GM10266 (cell line): ENCODE measurements at regions not wholly inside any gene's neighbourhood (a gene's known extent, or its start where the extent isn't known, plus 50 kb on each side); places are given as distances from the start of the nearest gene placed in this dataset.

Experiments
- DNase-seq: peaks from one replicate; pipeline ENCODE4 v3.0.0; 2012; ENCODE audit errors: extremely low spot score
- TF ChIP-seq, protein P1 (sequence below): IDR thresholded peaks from 2 replicates; pipeline ENCODE4 v1.5.1; 2012; ENCODE audit warnings: mild to moderate bottlenecking, low read depth; ENCODE audit not compliant: control insufficient read depth, insufficient read depth; ENCODE audit errors: missing control alignments

DNA sequence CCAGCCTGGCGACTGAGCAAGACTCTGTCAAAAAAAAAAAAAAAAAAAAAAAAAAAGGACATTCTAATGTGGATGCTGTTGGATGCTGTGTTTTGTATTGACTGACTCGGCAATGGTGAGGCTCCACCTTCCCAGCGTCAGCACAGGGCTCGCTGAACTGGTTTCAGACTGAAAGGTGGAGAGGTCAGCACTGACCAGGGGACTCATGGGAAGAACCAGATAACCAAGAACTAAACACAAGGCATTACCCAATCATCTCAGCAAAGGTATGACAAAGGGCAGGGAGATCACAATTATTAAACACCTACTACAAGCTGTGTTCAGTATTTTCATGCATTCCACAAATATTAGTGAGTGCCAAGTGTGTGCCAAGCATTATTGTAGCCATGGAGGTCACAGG is 103.2 kb downstream of the LRATD1 start:
- DNase-seq: no peak
- TF ChIP-seq, protein P1, sequence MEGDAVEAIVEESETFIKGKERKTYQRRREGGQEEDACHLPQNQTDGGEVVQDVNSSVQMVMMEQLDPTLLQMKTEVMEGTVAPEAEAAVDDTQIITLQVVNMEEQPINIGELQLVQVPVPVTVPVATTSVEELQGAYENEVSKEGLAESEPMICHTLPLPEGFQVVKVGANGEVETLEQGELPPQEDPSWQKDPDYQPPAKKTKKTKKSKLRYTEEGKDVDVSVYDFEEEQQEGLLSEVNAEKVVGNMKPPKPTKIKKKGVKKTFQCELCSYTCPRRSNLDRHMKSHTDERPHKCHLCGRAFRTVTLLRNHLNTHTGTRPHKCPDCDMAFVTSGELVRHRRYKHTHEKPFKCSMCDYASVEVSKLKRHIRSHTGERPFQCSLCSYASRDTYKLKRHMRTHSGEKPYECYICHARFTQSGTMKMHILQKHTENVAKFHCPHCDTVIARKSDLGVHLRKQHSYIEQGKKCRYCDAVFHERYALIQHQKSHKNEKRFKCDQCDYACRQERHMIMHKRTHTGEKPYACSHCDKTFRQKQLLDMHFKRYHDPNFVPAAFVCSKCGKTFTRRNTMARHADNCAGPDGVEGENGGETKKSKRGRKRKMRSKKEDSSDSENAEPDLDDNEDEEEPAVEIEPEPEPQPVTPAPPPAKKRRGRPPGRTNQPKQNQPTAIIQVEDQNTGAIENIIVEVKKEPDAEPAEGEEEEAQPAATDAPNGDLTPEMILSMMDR: no peak

DNA sequence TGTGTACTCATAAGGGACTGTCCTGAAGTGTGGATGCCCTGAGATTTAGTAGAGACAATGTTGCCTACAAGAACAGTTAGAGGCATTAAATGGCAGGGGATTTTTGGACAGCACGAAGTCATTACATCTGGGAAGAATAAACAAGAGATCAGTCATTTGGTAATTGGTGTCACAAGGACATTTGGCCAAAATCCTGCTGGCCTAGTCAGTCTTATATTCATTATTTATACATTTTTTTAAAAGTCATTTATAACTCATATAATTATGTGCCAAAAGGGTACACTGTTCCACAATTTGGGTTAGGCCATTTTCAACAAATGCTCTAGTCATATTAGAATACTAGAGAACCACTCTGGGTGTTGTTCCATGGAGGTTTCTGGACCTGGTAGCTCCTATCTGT is 104.7 kb downstream of the LRATD1 start:
- TF ChIP-seq, protein P1: no peak
- no peak for DNase-seq

DNA sequence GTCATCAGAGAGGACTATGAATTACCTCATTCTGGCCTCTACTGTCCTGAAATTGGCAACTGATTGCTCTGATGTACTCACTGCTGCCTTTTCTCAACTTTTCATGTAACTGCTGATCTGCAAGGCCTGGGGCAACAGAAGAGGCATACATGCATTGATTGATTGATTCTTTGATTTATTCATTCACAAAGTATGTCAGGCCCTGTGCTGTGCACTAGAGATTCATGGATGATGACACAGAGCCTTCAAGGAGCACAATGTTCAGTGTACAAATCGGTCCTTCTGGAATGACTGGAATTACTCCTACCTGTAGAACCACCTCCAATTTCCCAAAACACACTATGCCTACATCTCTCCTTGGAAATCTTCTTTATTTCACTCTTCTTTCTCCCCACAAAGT is 111.3 kb downstream of the LRATD1 start:
- no peak for DNase-seq
- TF ChIP-seq, protein P1: no peak

DNA sequence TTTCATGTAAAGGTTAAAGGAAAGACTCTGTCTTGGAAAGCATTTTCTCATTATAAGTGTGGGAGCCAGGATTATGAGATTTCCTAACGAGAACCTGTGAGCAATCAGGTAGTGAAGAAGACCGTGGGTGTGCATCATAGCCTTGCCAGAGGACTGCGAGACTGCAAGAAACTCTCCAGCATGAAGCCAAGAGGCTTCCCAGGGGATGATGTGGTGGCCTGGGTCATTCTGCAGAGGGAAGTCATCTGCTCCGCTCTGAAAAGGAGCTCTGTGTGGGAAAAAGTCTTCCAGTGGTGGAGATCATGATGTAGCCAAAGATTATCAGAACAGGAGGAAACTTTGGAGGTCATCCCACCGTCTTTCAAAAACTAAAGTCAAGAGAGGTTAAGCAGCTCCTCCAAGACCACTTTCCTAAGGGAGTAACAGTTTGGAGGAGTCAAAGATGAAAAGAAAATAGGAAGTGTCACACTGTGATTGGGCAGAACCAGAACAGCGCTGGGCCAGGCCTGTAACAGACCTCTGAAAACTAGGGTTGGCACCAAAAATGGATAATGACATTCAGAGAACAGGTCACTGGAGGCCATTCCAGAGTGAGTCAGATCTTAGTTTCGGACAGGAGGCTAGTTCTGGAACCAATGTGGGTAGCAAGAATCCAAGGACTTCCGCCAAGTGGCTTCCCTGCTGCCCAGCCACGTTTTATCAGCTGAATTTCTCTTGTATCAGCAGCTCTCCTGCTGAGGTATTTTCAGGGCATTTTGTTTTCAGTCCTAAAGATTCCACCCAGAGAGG is 113.0 kb downstream of the LRATD1 start:
- DNase-seq: no peak
- TF ChIP-seq, protein P1: no peak

DNA sequence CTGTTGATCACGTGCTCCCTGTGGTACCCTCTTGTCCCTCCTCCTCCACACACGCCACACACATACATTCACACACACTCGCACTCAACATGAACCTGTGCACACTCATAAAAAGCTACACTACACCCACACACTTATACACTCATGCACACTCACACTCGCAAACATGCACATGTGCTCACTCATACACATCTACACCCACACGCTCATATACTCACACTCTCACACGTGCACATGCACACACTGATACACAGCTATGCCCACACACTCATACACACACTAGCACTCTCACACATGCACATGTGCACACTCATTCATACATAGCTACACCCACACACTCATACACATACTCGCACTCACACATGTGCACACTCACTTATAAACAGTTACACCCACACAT is 113.6 kb downstream of the LRATD1 start:
- no peak for DNase-seq
- TF ChIP-seq, protein P1: no peak

DNA sequence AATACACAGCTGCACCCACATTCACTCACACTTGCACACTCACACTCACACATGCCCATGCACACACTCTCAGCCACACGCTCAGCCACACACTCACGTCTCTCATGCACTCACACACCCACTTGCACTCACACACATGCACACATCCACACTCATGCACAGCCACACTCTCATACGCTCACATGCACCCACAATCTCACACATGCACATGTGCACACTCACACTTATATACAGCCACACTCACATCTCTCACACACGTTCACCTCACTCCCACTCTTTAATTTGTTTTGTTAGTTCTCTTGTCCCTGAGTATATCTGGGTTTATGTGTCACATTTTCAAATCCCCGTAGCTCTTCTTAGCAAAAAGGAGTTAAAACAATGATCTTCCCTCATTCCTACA is 114.9 kb downstream of the LRATD1 start:
- no peak for DNase-seq
- TF ChIP-seq, protein P1: no peak

DNA sequence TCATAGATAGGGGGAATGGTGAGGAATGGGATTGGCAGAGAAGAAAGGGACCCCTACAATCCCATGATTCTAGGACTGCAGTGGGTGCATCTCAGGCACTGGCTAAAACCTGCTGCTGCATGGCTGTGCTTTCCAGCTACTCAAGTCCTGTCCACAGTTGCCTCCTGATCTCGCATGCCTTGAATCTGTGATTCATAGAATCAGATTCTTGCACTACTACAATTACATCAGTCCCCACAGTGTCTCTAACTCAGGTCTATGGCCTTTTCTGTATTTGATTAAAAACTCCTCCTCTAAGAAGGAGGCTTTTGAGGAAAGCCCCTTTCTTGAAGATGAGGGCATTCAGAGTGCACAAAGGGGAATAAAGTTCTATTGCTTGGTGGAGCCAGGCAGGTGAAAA is 117.4 kb downstream of the LRATD1 start:
- TF ChIP-seq, protein P1: no peak

More for the DNA sequence above, 117.4 kb downstream of the LRATD1 start:
- DNase-seq: no peak
